ENCODE measurements at regions not wholly inside any gene's neighbourhood (a gene's known extent, or its start where the extent isn't known, plus 50 kb on each side); places are given as distances from the start of the nearest gene placed in this dataset.

- no TSS peak for BruUV-seq (replicated peaks)
- DNase-seq (ENCODE audit: low read depth, low spot score) (no peak), ATAC-seq (no peak)
- Histone ChIP-seq H3K9me3 (ENCODE audit: control insufficient read depth in 1 of 2, insufficient read depth in 1 of 2, low read depth in 1 of 2, low read length in 2 of 2) (no peaks in the 10 kb centered on the region), H3K4me3 (replicated peaks in 1 of 2; ENCODE audit: low read depth in 1 of 2, low read length in 2 of 2) (no peak overlapping the region), H2AFZ (ENCODE audit: low read depth, low read length, poor library complexity, severe bottlenecking) (no peak overlapping the region), H3K9ac (ENCODE audit: low read length) (no peak overlapping the region), H3K4me1 (ENCODE audit: control insufficient read depth in 1 of 2, insufficient read depth in 2 of 2, low read length in 2 of 2) (peaks cover 11 to 12% of the 10 kb centered on the region in 2 experiments; a peak in 3 of 4 replicates), H3K27ac (ENCODE audit: low read depth, low read length) (no peak overlapping the region), H3K27me3 (ENCODE audit: insufficient read depth, low read length) (no peaks in the 10 kb centered on the region), H3K79me2 (ENCODE audit: insufficient read depth, low read length) (no peaks in the 10 kb centered on the region), H3K36me3 (ENCODE audit: control insufficient read depth in 1 of 2, insufficient read depth in 2 of 2, low read length in 2 of 2) (no peaks in the 10 kb centered on the region), H3K9me2 (ENCODE audit: insufficient read depth) (no peaks in the 10 kb centered on the region), H4K20me1 (ENCODE audit: insufficient read depth) (no peaks in the 10 kb centered on the region), H3K4me2 (ENCODE audit: low read length) (no peak overlapping the region)
- POLR2A ChIA-PET, result no interaction called here
- RAD21 ChIA-PET (ENCODE audit: low non-redundant PET in 1 of 2, low total read pairs in 2 of 2, uncharacterized antibody in 2 of 2, unreplicated experiment in 2 of 2), result no interaction called here
- intact Hi-C loops (cut with micrococcal nuclease), result no loop called here
- TF ChIP-seq SIN3A (IDR thresholded peaks at IDR 0.05; ENCODE audit: low read depth) (no peak), YY1 (IDR thresholded peaks at IDR 0.05; ENCODE audit: extremely low read depth, insufficient replicate concordance, low read depth, low read length) (no peak), ZFX (IDR thresholded peaks at IDR 0.05) (no peak), JUND (IDR thresholded peaks at IDR 0.05) (no peak), ZBTB33 (IDR thresholded peaks at IDR 0.05; ENCODE audit: extremely low read depth, insufficient replicate concordance, low read length) (no peak), EZH2 (IDR thresholded peaks at IDR 0.05) (no peak)
- TF ChIP-seq, protein P1, sequence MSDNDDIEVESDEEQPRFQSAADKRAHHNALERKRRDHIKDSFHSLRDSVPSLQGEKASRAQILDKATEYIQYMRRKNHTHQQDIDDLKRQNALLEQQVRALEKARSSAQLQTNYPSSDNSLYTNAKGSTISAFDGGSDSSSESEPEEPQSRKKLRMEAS (IDR thresholded peaks at IDR 0.05), result no peak
- TF ChIP-seq, protein P2, sequence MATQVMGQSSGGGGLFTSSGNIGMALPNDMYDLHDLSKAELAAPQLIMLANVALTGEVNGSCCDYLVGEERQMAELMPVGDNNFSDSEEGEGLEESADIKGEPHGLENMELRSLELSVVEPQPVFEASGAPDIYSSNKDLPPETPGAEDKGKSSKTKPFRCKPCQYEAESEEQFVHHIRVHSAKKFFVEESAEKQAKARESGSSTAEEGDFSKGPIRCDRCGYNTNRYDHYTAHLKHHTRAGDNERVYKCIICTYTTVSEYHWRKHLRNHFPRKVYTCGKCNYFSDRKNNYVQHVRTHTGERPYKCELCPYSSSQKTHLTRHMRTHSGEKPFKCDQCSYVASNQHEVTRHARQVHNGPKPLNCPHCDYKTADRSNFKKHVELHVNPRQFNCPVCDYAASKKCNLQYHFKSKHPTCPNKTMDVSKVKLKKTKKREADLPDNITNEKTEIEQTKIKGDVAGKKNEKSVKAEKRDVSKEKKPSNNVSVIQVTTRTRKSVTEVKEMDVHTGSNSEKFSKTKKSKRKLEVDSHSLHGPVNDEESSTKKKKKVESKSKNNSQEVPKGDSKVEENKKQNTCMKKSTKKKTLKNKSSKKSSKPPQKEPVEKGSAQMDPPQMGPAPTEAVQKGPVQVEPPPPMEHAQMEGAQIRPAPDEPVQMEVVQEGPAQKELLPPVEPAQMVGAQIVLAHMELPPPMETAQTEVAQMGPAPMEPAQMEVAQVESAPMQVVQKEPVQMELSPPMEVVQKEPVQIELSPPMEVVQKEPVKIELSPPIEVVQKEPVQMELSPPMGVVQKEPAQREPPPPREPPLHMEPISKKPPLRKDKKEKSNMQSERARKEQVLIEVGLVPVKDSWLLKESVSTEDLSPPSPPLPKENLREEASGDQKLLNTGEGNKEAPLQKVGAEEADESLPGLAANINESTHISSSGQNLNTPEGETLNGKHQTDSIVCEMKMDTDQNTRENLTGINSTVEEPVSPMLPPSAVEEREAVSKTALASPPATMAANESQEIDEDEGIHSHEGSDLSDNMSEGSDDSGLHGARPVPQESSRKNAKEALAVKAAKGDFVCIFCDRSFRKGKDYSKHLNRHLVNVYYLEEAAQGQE (IDR thresholded peaks at IDR 0.05; ENCODE audit: low read depth), result no peak
- CTCF ChIA-PET, result no interaction called here
These were observed 90.2 kb downstream of the ZFP36L2 start for GRCh38 chr2:43136011-43136799.
